Activated naive CD4-positive, alpha-beta T cell treated with anti-CD3 and anti-CD28 coated beads for 36 hours (primary cell): ENCODE measurements at regions not wholly inside any gene's neighbourhood (a gene's known extent, or its start where the extent isn't known, plus 50 kb on each side); places are given as distances from the start of the nearest gene placed in this dataset.
"Not testable (repeated sequence)": the region's sequence is repeated elsewhere in the genome, so short reads cannot be mapped to it uniquely, and the experiment has no call there.

ENCODE experiments used
- CTCF ChIA-PET: fragments of 350-600 bp; sonication (Branson Sonifier 250); formaldehyde crosslinking; loops from one replicate; lab custom pipeline; 2021; ENCODE audit warnings: antibody characterized with exemption; lab: Charles Lee
- DNase-seq: peaks from one replicate; pipeline ENCODE4 v3.0.0-alpha.2; 2020
- H3K27ac Mint-ChIP-seq: one replicate; pipeline ENCODE4 v1.8.0; 2021; ENCODE audit warnings: mild to moderate bottlenecking, mixed read lengths
- H3K27me3 Mint-ChIP-seq: one replicate; pipeline ENCODE4 v1.8.0; 2021; ENCODE audit warnings: low read depth, mixed read lengths
- H3K36me3 Mint-ChIP-seq: one replicate; pipeline ENCODE4 v1.8.0; 2021; ENCODE audit warnings: low read depth, mixed read lengths
- H3K4me1 Mint-ChIP-seq: one replicate; pipeline ENCODE4 v1.8.0; 2021; ENCODE audit warnings: low read depth, mixed read lengths
- H3K4me3 Mint-ChIP-seq: one replicate; pipeline ENCODE4 v1.8.0; 2021; ENCODE audit warnings: mild to moderate bottlenecking, moderate library complexity, mixed read lengths
- H3K9me3 Mint-ChIP-seq: one replicate; pipeline ENCODE4 v1.8.0; 2021; ENCODE audit warnings: mixed read lengths
- intact Hi-C: fragments of 100-400 bp; cut with micrococcal nuclease; formaldehyde crosslinking; loops from one replicate; pipeline ENCODE4 v1.15.1; 2023

DNA sequence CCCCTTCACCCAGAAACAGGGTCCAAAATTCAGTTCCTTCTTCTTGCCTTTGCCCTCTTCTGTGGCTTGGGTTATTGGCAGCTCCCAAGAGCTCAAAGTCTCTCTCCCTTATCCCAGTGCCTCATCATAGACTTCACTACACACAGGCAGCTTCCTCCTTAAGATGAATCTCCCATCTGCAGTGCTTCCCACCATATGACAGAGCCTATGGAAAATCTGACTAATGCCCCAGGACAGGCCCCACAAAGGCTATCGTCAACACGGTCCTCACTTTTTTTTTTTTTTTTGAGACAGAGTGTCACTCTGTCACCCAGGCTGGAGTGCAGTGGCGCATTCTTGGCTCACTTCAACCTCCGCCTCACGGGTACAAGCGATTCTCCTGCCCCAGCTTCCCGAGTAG, 194.1 kb downstream of the MEX3B start:
- Mint-ChIP-seq H3K4me3 (no peak overlapping the region), H3K4me1 (no peaks in the 10 kb centered on the region), H3K27me3 (peaks cover 5% of the 10 kb centered on the region), H3K36me3 (no peaks in the 10 kb centered on the region), H3K27ac (no peak overlapping the region), H3K9me3 (no peaks in the 10 kb centered on the region)
- intact Hi-C loops, result no loop called here
- CTCF ChIA-PET, result no interaction called here
- no peak for DNase-seq

DNA sequence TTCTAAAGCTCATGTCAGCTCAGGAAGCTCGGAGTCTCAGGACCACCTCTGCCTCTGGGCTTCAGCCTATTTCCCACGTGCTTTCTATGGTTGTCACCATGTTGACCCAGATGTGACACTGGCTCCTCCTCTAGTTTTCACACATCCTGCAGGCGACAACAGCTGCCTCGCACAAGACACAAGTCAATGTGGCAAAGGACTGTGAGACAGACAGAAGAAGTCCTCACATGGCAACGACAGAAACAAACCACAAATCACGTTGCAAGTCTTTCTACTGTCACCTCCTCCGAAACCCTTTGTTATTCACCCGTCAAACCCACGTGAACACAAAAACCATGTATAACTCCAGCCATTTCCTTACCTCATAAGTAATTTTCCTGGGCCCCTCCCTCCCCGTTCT, 194.5 kb downstream of the MEX3B start:
- Mint-ChIP-seq H3K36me3 (no peaks in the 10 kb centered on the region), H3K27ac (no peak overlapping the region), H3K9me3 (no peaks in the 10 kb centered on the region), H3K4me1 (no peaks in the 10 kb centered on the region), H3K27me3 (peaks cover 5% of the 10 kb centered on the region), H3K4me3 (no peak overlapping the region)
- intact Hi-C loops, result no loop called here
- DNase-seq, result no peak
- CTCF ChIA-PET, result no interaction called here

DNA sequence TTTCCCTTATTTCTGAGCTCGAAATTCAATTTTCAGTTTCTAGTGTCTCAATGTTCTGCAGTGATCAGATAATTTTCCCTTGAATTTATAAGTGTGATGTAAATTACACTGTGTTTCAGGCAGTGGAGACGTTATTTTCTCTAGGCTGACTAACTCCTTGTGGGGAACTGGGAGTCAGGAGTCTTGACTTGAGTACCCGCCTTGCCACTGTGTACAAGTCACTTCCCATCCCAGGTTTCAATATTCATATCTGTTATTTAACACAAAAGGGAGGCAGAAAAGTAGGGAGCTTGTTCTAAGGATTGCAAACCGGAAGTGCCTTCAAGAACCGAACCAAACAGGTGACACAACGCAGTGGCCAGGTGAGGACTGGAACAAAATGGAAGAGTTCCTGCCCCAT, 196.5 kb downstream of the MEX3B start:
- no peak for DNase-seq
- CTCF ChIA-PET, result no interaction called here
- Mint-ChIP-seq H3K27ac (no peak overlapping the region), H3K9me3 (no peaks in the 10 kb centered on the region), H3K4me3 (no peak overlapping the region), H3K4me1 (no peaks in the 10 kb centered on the region), H3K36me3 (no peaks in the 10 kb centered on the region), H3K27me3 (peaks cover 5% of the 10 kb centered on the region)
- intact Hi-C loops, result no loop called here

DNA sequence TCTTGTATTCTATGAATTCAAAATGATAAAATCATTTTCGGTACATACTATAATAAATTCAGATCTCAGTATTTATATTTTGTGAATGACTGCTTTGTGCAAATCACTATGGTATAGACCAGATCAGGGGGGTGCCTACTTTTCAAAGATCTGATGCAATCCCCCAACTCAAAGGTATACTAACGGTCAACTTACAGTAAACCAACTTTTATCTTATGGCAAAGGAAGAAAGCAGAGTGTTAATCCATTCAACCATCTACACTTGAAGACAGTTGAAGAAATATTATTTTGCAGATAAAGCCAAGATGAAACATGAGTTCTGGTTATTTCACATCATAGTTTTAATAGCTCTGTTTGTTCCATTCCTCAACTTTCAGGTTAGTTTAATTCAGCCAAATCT, 197.1 kb downstream of the MEX3B start:
- no peak overlapping the region for H3K4me3 Mint-ChIP-seq
- no peaks in the 10 kb centered on the region for H3K9me3 Mint-ChIP-seq
- no peak overlapping the region for H3K27ac Mint-ChIP-seq
- CTCF ChIA-PET, result no interaction called here
- no peaks in the 10 kb centered on the region for H3K36me3 Mint-ChIP-seq
- peaks cover 5% of the 10 kb centered on the region for H3K27me3 Mint-ChIP-seq
- no peaks in the 10 kb centered on the region for H3K4me1 Mint-ChIP-seq
- intact Hi-C loops, result no loop called here
- no peak for DNase-seq

DNA sequence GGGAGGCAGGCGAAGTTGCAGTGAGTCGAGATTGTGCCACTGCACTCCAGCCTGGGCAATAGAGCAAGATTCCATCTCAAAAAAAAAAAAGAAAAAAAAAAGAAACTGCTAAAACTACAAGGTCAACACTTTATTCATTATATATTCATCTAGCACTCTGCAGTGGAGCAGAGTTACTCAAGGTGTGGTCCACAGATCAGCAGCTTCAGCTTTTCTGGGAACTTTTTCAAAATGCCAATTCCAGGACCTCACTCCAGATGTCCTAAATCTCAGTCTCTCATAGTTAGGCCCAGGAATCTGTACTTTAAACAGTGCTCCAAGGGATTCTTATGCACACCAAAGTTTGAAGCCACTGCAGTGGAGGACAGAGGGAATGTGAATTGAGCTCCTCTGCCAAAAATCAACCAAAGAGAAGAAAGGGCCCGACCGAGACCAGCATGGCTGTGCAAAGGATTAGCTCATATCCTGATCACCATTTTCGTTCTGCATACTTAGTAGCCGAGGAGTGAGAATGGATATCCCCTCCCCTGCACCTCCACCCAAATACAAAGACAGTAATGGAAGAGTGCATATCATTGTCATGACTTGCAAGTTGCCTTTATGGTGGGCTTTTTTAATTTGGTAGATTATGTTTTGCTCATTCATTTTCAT, 201.9 kb downstream of the MEX3B start:
- no peak overlapping the region for H3K27ac Mint-ChIP-seq
- no peaks in the 10 kb centered on the region for H3K36me3 Mint-ChIP-seq
- no peaks in the 10 kb centered on the region for H3K4me1 Mint-ChIP-seq
- no peak for DNase-seq
- no peak overlapping the region for H3K4me3 Mint-ChIP-seq
- H3K9me3 Mint-ChIP-seq, result no peaks in the 10 kb centered on the region
- CTCF ChIA-PET, result no interaction called here
- no peaks in the 10 kb centered on the region for H3K27me3 Mint-ChIP-seq
- intact Hi-C loops, result no loop called here

DNA sequence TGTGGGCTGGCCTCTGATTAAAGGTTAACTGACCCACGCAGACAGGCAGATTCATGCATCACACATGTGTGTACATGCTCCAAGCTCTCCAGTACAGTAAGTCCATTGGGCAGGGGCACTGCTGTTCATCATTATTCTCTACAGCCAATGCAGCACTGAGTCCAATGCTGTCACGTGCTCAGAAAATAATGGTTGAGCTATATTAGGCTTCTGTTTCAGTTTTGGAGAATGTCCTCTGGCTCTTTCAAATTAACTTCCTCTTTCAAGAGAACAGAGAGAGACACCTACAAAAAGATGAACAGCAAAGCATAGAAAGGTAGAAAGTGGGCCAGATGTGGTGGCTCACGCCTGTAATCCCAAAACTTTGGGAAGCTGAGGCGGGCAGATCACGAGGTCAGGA, 202.6 kb downstream of the MEX3B start:
- Mint-ChIP-seq H3K36me3 (no peaks in the 10 kb centered on the region), H3K4me1 (no peaks in the 10 kb centered on the region), H3K9me3 (no peaks in the 10 kb centered on the region), H3K27ac (no peak overlapping the region), H3K27me3 (no peaks in the 10 kb centered on the region), H3K4me3 (no peak overlapping the region)
- intact Hi-C loops, result no loop called here
- CTCF ChIA-PET, result no interaction called here
- DNase-seq, result no peak

DNA sequence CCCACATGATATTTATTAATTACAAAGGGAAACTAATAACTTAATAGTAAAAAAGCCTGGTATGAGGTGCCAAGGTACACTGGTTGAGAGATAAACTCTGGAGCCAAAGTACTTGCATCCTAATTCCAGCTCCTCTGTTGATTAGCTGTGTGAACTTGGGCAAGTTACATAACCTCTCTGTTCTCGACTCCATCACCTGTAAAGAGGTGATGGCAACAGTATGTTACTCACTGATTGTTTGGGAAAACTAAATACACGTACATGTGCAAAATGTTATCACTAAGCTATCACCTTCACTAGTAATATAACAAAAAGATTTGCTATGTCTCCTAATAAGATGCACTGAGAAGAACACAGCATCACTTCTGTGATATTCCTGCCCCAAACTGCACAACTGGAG, 206.4 kb downstream of the MEX3B start:
- Mint-ChIP-seq H3K4me1 (no peaks in the 10 kb centered on the region), H3K36me3 (no peaks in the 10 kb centered on the region), H3K4me3 (no peak overlapping the region), H3K27ac (no peak overlapping the region), H3K27me3 (no peaks in the 10 kb centered on the region), H3K9me3 (no peaks in the 10 kb centered on the region)
- intact Hi-C loops, result no loop called here
- DNase-seq, result no peak
- CTCF ChIA-PET, result no interaction called here

DNA sequence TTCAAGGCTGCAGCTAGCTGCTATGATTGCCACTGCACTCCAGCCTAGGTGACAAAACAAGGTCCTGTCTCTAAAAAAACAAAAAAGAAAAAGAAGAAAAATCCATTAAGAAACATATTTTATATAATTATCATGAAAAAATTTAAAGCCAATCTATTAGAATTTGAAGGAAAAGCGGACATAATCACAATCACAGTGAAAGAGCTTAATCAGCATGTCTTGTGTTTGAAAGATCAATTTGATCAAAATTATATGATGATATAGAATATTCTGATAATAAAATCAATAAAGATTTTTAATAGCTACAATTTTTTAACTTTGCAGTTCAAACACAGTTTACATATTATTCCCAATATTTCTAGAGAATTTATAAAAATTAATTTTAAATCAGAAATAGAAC, 210.1 kb downstream of the MEX3B start:
- Mint-ChIP-seq H3K36me3 (no peaks in the 10 kb centered on the region), H3K27me3 (peaks cover 2% of the 10 kb centered on the region), H3K9me3 (no peaks in the 10 kb centered on the region), H3K4me1 (no peaks in the 10 kb centered on the region), H3K27ac (no peak overlapping the region), H3K4me3 (no peak overlapping the region)
- no peak for DNase-seq
- intact Hi-C loops, result no loop called here
- CTCF ChIA-PET, result no interaction called here

DNA sequence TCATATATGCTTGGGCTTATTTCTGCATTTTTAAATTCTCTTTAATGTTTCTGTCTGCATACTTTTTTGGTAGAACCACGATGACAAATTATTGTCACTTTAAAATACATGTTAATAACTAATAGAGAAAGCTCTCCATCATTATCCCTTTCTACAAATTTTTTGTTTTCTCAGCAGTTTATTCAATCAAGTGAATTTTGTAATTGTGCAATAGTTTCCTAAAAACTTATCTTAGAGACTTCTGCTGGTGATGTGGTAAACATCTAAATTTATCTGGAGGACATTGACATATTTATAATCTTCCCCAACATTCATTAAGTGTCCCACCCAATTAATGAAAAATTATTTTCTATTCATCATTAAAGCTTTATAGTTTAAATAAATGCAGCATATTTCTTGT, 215.3 kb downstream of the MEX3B start:
- no peak for DNase-seq
- intact Hi-C loops, result no loop called here
- Mint-ChIP-seq H3K9me3 (no peaks in the 10 kb centered on the region), H3K36me3 (no peaks in the 10 kb centered on the region), H3K27ac (no peak overlapping the region), H3K27me3 (peaks cover 2% of the 10 kb centered on the region), H3K4me3 (no peak overlapping the region), H3K4me1 (no peaks in the 10 kb centered on the region)
- CTCF ChIA-PET, result no interaction called here

DNA sequence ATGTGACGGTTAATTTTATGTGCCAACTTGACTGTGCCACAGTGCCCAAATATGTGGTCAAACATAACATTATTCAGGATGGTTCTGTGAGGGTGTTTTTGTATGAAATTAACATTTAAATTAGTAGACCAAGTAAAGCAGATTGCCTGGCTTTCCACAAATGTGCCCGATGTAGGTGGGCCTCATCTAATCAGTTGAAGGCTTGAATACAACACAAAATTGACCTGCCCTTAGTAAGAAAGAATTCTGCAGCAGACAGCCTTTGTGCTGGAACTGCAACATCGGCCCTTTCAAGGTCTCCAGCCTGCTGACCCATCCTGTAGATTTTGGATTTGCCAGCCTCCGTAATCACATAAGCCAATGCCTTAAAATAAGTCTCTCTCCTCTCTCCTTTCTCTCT, 215.9 kb downstream of the MEX3B start:
- DNase-seq, result no peak
- no peak overlapping the region for H3K4me3 Mint-ChIP-seq
- no peaks in the 10 kb centered on the region for H3K4me1 Mint-ChIP-seq
- no peaks in the 10 kb centered on the region for H3K36me3 Mint-ChIP-seq
- H3K27me3 Mint-ChIP-seq, result peaks cover 2% of the 10 kb centered on the region
- CTCF ChIA-PET, result no interaction called here
- intact Hi-C loops, result no loop called here
- H3K9me3 Mint-ChIP-seq, result no peaks in the 10 kb centered on the region
- no peak overlapping the region for H3K27ac Mint-ChIP-seq

DNA sequence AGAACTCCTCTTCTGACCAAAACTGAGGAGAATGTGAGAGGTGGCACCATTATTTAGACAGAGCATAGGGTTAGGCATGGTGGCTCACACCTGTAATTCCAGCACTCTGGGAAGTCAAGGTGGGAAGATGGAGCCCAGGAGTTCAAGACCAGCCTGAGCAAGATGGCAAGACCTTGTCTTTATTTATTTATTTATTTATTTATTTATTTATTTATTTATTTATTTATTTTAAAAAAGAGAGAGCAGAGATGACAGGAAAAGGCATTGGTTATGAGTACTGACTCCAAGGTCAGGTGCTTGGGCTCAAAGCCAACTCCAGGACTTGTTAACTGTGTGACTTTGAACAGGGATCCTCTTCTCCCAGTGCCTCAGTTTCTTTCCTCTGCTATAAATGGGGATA, 217.7 kb downstream of the MEX3B start:
- Mint-ChIP-seq H3K36me3 (no peaks in the 10 kb centered on the region), H3K27me3 (peaks cover 5% of the 10 kb centered on the region), H3K27ac (no peak overlapping the region), H3K4me1 (no peaks in the 10 kb centered on the region), H3K9me3 (no peaks in the 10 kb centered on the region), H3K4me3 (no peak overlapping the region)
- CTCF ChIA-PET, result no interaction called here
- DNase-seq, result no peak
- intact Hi-C loops, result no loop called here

DNA sequence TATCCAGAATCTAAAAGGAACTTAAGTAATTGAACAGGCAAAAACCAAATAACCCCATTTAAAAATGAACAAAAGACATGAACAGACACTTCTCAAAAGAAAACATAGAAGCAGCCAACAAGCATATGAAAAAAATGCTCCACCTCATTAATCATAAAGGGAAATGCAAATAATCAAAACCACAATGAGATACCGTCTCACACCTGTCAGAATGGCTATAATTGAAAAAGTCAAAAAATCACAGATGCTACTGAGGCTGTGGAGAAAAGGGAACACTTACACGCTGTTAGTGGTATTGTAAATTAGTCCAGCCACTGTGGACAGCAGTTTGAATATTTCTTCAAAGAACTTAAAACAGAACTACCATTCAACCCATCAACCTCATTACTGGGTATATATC, 220.7 kb downstream of the MEX3B start:
- intact Hi-C loops, result no loop called here
- H3K27ac Mint-ChIP-seq, result no peak overlapping the region
- CTCF ChIA-PET, result no interaction called here
- H3K4me1 Mint-ChIP-seq, result no peaks in the 10 kb centered on the region
- no peak overlapping the region for H3K4me3 Mint-ChIP-seq
- no peaks in the 10 kb centered on the region for H3K9me3 Mint-ChIP-seq
- no peak for DNase-seq
- peaks cover 18% of the 10 kb centered on the region for H3K27me3 Mint-ChIP-seq
- no peaks in the 10 kb centered on the region for H3K36me3 Mint-ChIP-seq

DNA sequence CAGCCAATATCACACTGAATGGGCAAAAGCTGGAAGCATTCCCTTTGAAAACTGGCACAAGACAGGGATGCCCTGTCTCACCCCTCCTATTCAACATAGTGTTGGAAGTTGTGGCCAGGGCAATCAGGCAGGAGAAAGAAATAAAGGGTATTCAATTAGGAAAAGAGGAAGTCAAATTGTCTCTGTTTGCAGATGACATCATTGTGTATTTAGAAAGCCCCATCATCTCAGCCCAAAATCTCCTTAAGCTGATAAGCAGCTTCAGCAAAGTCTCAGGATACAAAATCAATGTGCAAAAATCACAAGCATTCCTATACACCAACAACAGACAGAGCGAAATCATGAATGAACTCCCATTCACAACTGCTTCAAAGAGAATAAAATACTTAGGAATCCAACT, 223.2 kb downstream of the MEX3B start:
- DNase-seq, H3K27ac Mint-ChIP-seq, H3K4me3 Mint-ChIP-seq, H3K36me3 Mint-ChIP-seq, intact Hi-C loops, H3K9me3 Mint-ChIP-seq, H3K4me1 Mint-ChIP-seq: not testable (repeated sequence)
- H3K27me3 Mint-ChIP-seq, result peaks cover 32% of the 10 kb centered on the region
- CTCF ChIA-PET, result interaction anchor here (1.5 kb wide), 1 partner anchor 116 kb away, joined by 3 read pairs; no protein-coding TSS in a partner anchor
